ENCODE measurements at regions not wholly inside any gene's neighbourhood (a gene's known extent, or its start where the extent isn't known, plus 50 kb on each side); places are given as distances from the start of the nearest gene placed in this dataset.

DNA sequence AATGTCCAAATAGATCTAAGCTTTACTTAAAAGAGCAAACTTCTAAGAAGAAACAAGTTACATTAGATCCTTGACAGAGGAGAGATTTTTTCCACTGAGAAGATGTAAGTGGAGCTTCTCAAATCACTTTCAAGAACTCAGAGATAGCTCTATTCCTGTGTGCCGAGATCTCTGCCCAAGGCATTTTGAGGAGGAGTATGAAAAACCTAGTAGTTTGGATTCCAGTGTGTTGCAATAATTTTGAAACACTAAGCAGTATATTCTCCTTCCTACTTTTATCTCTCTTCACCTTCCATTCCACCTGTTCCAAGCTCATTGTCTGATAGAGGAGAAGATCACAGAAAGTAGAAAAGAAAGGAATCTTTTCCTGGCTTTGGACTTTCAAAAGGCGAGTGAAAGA lies 192.0 kb upstream of the TANK start:
- no peak overlapping the region for H3K27ac ChIP-seq
- 50 to 93% methylated on average over 2 of the region's 2 CpGs for WGBS, 2 donors

DNA sequence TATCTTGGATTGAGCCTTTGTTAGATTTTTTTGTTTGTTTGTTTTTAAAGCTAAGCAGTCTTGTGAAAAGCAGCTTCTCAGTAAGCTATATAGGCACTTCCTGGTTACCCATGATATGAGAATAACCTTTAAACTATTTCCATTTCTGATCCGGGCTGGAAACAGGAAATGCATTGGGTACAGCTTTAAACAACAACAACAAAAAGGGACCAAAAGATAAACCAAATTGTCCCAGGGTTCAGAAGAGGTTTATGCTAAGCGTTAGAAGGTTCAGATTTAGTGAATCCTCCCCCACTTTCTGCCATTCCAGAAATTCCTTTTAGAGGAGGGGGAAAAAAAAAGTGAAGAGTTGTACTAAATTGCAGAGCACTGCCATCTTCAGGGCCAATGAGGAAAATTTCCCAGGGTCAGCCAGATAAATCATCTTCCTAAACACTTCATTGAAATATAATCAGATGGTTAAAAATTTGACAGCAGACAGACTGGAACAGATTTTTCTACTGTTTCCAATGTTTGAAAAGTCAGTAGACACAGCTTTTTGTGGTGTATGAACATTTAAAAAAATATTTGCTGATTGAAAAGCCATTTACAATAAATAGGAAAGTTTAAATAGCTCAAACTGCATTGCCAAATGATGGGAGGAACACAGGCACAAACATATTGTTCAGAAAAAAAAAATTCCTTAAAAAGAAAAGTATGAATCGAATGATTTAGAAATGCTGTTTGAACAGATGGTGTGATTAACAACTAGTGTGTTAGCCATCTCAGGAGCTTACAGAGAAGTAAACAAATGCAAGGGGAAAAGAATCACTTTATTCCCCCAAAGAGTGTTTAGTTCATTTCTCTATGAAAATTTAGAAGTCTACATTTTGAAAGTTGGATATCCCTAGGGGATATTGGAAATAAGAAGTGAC lies 189.9 kb upstream of the TANK start:
- Histone ChIP-seq H3K27ac (peak overlapping the region in 3 of 4 donors; percentile 8 to 68 (median 65)), H3K4me1 (peaks cover 0 to 9% (median 0%) of the 10 kb centered on the region in 4 donors), H3K27me3 (no peaks in the 10 kb centered on the region), H3K4me3 (peak overlapping the region in 2 of 4 donors; percentile 20 to 30), H3K36me3 (no peaks in the 10 kb centered on the region), H3K9me3 (no peaks in the 10 kb centered on the region)
- TF ChIP-seq EP300 (IDR thresholded peaks at IDR 0.05): peak in 1 of 2 donors; percentile 30
- TF ChIP-seq, protein P1, sequence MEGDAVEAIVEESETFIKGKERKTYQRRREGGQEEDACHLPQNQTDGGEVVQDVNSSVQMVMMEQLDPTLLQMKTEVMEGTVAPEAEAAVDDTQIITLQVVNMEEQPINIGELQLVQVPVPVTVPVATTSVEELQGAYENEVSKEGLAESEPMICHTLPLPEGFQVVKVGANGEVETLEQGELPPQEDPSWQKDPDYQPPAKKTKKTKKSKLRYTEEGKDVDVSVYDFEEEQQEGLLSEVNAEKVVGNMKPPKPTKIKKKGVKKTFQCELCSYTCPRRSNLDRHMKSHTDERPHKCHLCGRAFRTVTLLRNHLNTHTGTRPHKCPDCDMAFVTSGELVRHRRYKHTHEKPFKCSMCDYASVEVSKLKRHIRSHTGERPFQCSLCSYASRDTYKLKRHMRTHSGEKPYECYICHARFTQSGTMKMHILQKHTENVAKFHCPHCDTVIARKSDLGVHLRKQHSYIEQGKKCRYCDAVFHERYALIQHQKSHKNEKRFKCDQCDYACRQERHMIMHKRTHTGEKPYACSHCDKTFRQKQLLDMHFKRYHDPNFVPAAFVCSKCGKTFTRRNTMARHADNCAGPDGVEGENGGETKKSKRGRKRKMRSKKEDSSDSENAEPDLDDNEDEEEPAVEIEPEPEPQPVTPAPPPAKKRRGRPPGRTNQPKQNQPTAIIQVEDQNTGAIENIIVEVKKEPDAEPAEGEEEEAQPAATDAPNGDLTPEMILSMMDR (IDR thresholded peaks at IDR 0.05): peak; percentile 59 to 84 (median 65)
- TF ChIP-seq POLR2A (IDR thresholded peaks at IDR 0.05): no peak
- DNase-seq (ENCODE audit: low spot score in 2 of 2): peak in 1 of 2 donors; percentile 47
- 5 to 8% methylated on average over 3 of the region's 3 CpGs for WGBS, 2 donors

More for the DNA sequence above, 192.0 kb upstream of the TANK start:
- Histone ChIP-seq H3K36me3 (no peaks in the 10 kb centered on the region), H3K4me3 (no peak overlapping the region), H3K9me3 (no peaks in the 10 kb centered on the region), H3K27me3 (no peaks in the 10 kb centered on the region), H3K4me1 (peaks cover 0 to 9% (median 0%) of the 10 kb centered on the region in 4 donors)
- TF ChIP-seq, protein P1 (IDR thresholded peaks at IDR 0.05): no peak
- no peak for TF ChIP-seq EP300 (IDR thresholded peaks at IDR 0.05)
- no peak for DNase-seq (ENCODE audit: low spot score in 2 of 2)

DNA sequence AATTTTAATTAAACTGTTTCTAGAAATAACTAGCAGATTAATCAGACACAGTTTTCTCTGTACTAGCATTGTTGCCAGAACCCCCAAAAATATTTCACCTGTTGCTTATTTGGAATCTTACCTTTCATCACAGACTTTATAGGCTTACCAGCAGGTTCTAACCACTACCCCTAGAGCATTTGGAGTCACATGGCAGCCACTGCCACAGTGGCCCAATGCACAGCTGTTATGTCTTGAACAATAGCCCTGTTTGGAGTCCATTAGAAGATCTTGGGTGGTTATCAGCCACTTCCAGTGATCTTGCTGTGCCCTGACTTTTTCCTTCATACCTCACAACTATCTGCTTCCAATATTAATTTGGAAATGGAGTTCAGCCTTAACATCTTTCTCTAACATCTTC lies 186.2 kb upstream of the TANK start:
- Histone ChIP-seq H3K27ac (no peak overlapping the region), H3K4me3 (no peak overlapping the region), H3K9me3 (no peaks in the 10 kb centered on the region), H3K36me3 (no peaks in the 10 kb centered on the region), H3K4me1 (peaks cover 0 to 9% (median 0%) of the 10 kb centered on the region in 4 donors), H3K27me3 (no peaks in the 10 kb centered on the region)
- DNase-seq (ENCODE audit: low spot score in 2 of 2): no peak
- TF ChIP-seq, protein P1 (IDR thresholded peaks at IDR 0.05): no peak
- no peak for TF ChIP-seq POLR2A (IDR thresholded peaks at IDR 0.05)
- no peak for TF ChIP-seq EP300 (IDR thresholded peaks at IDR 0.05)

DNA sequence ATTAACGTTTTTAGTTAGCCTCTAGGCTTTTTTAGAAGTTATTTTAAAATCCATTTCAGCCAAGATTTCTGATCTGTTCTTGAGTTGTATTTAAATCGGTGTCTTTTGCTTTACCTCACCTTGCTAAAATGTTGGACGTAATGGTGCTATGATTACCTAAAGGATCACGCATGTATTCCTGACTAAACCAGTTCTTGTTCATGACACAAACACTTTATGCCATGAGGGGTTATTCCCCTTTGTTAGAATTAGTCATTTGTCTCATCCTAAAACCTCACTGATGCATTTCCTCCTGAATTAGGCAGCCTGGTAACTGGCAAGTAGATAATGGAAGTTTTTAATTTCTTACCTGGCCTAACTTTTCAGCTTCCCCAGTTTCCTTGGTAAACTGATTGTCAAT lies 185.4 kb upstream of the TANK start:
- H3K27me3 ChIP-seq: no peaks in the 10 kb centered on the region
- H3K4me3 ChIP-seq: no peak overlapping the region
- TF ChIP-seq, protein P1 (IDR thresholded peaks at IDR 0.05): no peak
- TF ChIP-seq POLR2A (IDR thresholded peaks at IDR 0.05) (no peak), EP300 (IDR thresholded peaks at IDR 0.05) (no peak)
- no peak for DNase-seq (ENCODE audit: low spot score in 2 of 2)
- no peak overlapping the region for H3K27ac ChIP-seq
- peaks cover 0 to 9% (median 0%) of the 10 kb centered on the region in 4 donors for H3K4me1 ChIP-seq
- WGBS, 2 donors: 69 to 70% methylated on average over 4 of the region's 4 CpGs
- no peaks in the 10 kb centered on the region for H3K9me3 ChIP-seq
- H3K36me3 ChIP-seq: no peaks in the 10 kb centered on the region

DNA sequence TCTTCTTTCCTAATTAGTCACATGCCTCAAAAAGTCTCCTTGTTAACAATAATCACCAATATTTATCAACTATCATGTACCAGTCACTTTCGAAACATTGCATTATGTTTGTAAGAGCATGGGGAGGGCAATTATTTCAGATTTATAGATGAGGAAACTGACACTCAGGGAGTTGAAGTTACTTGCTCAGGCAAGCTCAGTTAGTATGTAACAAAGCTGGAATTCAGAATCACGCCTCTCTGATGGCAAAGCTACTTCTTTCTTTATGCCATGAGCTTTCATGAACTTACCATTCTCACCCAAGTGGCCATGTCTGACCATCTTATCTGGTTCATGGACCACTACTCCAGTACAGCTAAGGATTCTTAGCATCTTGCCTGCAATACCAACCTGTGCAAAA lies 183.4 kb upstream of the TANK start:
- no peak for DNase-seq (ENCODE audit: low spot score in 2 of 2)
- H3K27ac ChIP-seq: no peak overlapping the region
- WGBS, 2 donors: 95 to 99% methylated on average over 2 of the region's 2 CpGs
- no peak overlapping the region for H3K4me3 ChIP-seq
- no peaks in the 10 kb centered on the region for H3K9me3 ChIP-seq
- no peaks in the 10 kb centered on the region for H3K36me3 ChIP-seq
- no peaks in the 10 kb centered on the region for H3K27me3 ChIP-seq
- TF ChIP-seq POLR2A (IDR thresholded peaks at IDR 0.05) (no peak), EP300 (IDR thresholded peaks at IDR 0.05) (no peak)
- TF ChIP-seq, protein P1 (IDR thresholded peaks at IDR 0.05): no peak
- H3K4me1 ChIP-seq: no peaks in the 10 kb centered on the region

All from tibial nerve (tissue), 4 donors.